ENCODE measurements at regions not wholly inside any gene's neighbourhood (a gene's known extent, or its start where the extent isn't known, plus 50 kb on each side); places are given as distances from the start of the nearest gene placed in this dataset.

- no peaks in the 10 kb centered on the region for H3K4me1 Mint-ChIP-seq
- no peak overlapping the region for H3K4me3 Mint-ChIP-seq
- H3K27ac Mint-ChIP-seq = no peak overlapping the region
- DNase-seq (ENCODE audit: low spot score in 2 of 2) (no peak), ATAC-seq (ENCODE audit: low read depth) (no peak)
- no peaks in the 10 kb centered on the region for H3K9me3 Mint-ChIP-seq
- H3K27me3 Mint-ChIP-seq = peaks cover 4% of the 10 kb centered on the region
- H3K36me3 Mint-ChIP-seq = peaks cover 5% of the 10 kb centered on the region
These were observed 68.3 kb upstream of the EDN1 start for GRCh38 chr6:12221856-12222255.

DNA sequence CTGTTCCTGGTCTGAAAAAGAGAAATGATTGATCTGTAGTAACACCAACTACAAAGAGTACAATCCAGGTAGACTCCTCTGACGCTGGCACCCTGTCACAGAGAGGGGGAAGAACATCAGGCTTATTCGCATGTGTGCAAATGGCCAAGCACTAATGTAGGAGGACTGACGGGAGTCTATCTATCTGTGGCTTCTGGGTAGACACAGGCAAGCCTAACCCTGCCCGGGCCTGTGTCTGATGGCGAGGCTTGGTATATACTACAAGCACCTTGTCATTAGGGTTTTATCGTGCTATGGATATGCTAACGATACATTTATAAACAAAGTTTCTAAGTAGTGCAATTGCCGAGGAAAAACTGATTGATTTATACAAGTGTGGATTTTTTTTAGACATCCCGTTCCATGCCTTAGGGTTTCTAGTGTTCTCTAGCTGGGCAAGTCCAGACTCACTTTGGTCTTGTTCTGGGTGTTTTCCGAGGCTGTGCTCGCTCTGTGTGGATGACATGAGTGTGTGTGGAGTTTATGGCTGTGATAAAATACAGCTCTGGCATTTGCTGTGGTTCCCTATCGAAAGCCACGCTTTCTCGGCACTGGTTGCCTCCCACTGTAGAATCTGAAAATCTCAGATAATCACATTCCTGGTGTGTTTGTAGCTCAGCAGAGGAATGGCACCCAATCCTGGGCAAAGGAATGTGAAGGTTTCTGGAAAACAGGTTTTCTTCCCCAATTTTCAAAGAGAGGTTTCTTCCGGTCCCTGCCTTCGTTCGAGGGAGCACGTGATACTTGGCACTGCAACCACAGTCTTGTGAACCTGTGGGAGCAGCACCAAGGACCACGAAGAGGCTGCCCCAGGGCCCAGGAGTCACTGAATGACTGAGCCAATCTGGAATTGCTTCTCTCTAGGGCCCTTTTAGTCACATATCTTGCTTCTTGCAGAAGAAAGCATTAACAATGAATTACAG lies 67.5 kb upstream of the EDN1 start:
- H3K27ac Mint-ChIP-seq = no peak overlapping the region
- no peak for ATAC-seq (ENCODE audit: low read depth)

GRCh38 chr6:12223383-12223782 lies 66.8 kb upstream of the EDN1 start:
- Mint-ChIP-seq H3K36me3 (peaks cover 5% of the 10 kb centered on the region), H3K27ac (no peak overlapping the region), H3K27me3 (peaks cover 8% of the 10 kb centered on the region), H3K9me3 (no peaks in the 10 kb centered on the region), H3K4me1 (no peaks in the 10 kb centered on the region), H3K4me3 (no peak overlapping the region)
- ATAC-seq (ENCODE audit: low read depth) (no peak), DNase-seq (ENCODE audit: low spot score in 2 of 2) (no peak)

More for the DNA sequence above, 67.5 kb upstream of the EDN1 start:
- H3K9me3 Mint-ChIP-seq = no peaks in the 10 kb centered on the region
- DNase-seq (ENCODE audit: low spot score in 2 of 2) = no peak
- H3K27me3 Mint-ChIP-seq = peaks cover 7% of the 10 kb centered on the region
- no peaks in the 10 kb centered on the region for H3K4me1 Mint-ChIP-seq
- no peak overlapping the region for H3K4me3 Mint-ChIP-seq
- peaks cover 5% of the 10 kb centered on the region for H3K36me3 Mint-ChIP-seq

DNA sequence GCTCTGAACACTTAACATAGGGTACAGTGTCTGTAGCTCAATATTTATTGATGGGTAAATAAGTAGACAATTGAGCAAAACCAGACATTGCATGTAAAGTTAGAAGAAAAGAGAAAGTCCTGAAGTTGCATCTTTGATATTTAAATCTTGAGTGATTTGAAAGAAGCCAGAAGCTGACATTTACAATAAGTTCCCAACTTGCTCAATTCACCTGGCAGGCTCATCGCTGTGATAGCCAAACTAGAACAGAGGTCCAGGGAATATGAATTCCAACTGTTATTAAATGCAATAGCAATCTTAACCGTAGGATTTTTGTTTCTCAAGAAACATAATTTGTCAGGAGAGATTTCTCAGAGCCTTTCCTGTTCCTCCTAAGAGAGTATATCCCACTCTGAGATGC lies 65.9 kb upstream of the EDN1 start:
- Mint-ChIP-seq H3K36me3 (peaks cover 5% of the 10 kb centered on the region), H3K4me1 (no peaks in the 10 kb centered on the region), H3K9me3 (no peaks in the 10 kb centered on the region), H3K27ac (no peak overlapping the region), H3K4me3 (no peak overlapping the region), H3K27me3 (peaks cover 8% of the 10 kb centered on the region)
- ATAC-seq (ENCODE audit: low read depth) = no peak
- no peak for DNase-seq (ENCODE audit: low spot score in 2 of 2)

DNA sequence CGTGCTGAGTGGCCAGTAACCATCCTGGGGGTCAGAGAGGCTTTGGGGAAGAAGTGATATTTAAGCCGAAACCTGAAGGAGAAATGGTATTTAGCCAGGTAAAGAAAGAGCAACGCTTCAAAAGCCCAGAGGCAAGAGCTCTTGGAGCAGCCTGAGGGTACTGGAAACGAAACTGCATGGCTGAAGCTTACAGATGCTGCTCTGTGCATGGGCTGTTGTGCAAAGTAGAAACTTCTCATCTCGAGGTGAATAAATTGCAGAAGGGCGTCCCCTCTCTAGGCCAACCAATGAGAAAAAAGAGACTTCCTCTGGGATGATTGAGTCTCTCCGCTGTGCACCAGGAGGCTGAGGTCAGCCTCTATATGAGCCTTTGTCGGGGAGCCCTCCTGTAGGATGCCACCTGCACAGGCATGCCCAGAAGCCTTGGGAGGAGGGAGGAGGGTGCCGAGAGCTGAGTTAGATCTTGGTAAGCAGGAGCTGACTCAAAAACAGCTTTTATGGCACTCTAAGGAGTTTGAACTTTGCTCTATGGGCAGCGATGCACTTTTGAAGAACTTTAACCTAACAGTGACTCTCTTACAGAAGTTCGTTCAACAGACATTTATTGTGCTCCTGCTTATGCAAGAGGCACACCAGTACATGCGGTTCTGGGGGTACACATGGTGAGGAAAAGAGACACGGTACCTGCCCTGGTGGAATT lies 61.6 kb upstream of the EDN1 start:
- peaks cover 4% of the 10 kb centered on the region for H3K27me3 Mint-ChIP-seq
- no peaks in the 10 kb centered on the region for H3K9me3 Mint-ChIP-seq
- peaks cover 4% of the 10 kb centered on the region for H3K36me3 Mint-ChIP-seq
- DNase-seq (ENCODE audit: low spot score in 2 of 2) (no peak), ATAC-seq (ENCODE audit: low read depth) (no peak)
- H3K4me3 Mint-ChIP-seq = no peak overlapping the region
- no peak overlapping the region for H3K27ac Mint-ChIP-seq
- H3K4me1 Mint-ChIP-seq = peaks cover 1% of the 10 kb centered on the region

GRCh38 chr6:12229332-12229731 lies 60.8 kb upstream of the EDN1 start:
- peaks cover 4% of the 10 kb centered on the region for H3K27me3 Mint-ChIP-seq
- no peak overlapping the region for H3K4me3 Mint-ChIP-seq
- H3K4me1 Mint-ChIP-seq = peaks cover 5% of the 10 kb centered on the region
- H3K27ac Mint-ChIP-seq = no peak overlapping the region
- DNase-seq (ENCODE audit: low spot score in 2 of 2) = no peak
- no peak for ATAC-seq (ENCODE audit: low read depth)
- H3K36me3 Mint-ChIP-seq = peaks cover 4% of the 10 kb centered on the region
- no peaks in the 10 kb centered on the region for H3K9me3 Mint-ChIP-seq

GRCh38 chr6:12230523-12230922 lies 59.6 kb upstream of the EDN1 start:
- no peak for ATAC-seq (ENCODE audit: low read depth)
- peaks cover 4% of the 10 kb centered on the region for H3K27me3 Mint-ChIP-seq
- peaks cover 5% of the 10 kb centered on the region for H3K4me1 Mint-ChIP-seq
- no peaks in the 10 kb centered on the region for H3K9me3 Mint-ChIP-seq
- H3K36me3 Mint-ChIP-seq = peaks cover 4% of the 10 kb centered on the region
- no peak overlapping the region for H3K4me3 Mint-ChIP-seq
- no peak for DNase-seq (ENCODE audit: low spot score in 2 of 2)
- H3K27ac Mint-ChIP-seq = no peak overlapping the region

DNA sequence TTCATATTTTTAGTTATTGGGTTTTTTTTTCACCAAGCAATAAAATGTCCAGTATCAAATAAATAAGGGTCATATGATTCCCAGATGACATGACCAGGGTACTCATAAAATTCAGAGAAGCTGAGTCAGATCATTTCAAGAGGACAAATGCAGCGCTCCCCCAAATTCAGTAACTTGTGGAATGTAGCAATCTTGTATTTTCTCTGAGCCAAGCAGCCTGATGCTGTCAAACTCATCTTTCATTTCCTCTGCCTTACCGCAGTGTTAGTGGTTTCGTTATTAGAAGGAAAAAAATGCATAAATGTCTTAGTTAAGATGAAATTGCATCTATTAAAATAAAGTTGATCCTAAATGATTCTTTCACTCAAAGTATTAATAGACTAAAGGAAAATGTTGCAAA lies 57.8 kb upstream of the EDN1 start:
- Mint-ChIP-seq H3K36me3 (no peaks in the 10 kb centered on the region), H3K27ac (no peak overlapping the region), H3K4me3 (no peak overlapping the region), H3K27me3 (peaks cover 1% of the 10 kb centered on the region), H3K9me3 (no peaks in the 10 kb centered on the region), H3K4me1 (peaks cover 5% of the 10 kb centered on the region)
- DNase-seq (ENCODE audit: low spot score in 2 of 2) (no peak), ATAC-seq (ENCODE audit: low read depth) (peak; percentile 51)

DNA sequence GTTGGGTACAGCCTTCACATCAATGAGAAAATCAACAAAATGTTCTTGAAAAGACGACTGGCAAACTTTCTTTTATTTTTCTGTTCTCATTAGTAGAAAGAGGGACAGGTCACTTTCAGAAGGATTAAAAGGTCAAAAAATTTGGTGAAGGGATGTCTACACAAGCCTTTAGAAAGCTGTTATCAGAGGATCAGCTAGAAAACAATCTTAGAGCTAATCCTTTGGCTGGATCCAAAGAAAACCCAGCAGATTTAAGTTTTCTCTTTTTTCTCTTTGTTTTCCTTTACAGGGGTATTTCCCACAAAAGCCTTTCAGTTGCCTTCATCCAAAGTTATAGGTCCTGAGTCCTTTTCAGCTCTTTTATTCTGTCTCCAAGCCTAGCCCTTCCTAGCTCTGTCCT lies 57.3 kb upstream of the EDN1 start:
- ATAC-seq (ENCODE audit: low read depth) = no peak
- Mint-ChIP-seq H3K4me3 (no peak overlapping the region), H3K4me1 (peaks cover 5% of the 10 kb centered on the region), H3K27me3 (peaks cover 1% of the 10 kb centered on the region), H3K36me3 (no peaks in the 10 kb centered on the region), H3K9me3 (no peaks in the 10 kb centered on the region), H3K27ac (no peak overlapping the region)
- no peak for DNase-seq (ENCODE audit: low spot score in 2 of 2)

DNA sequence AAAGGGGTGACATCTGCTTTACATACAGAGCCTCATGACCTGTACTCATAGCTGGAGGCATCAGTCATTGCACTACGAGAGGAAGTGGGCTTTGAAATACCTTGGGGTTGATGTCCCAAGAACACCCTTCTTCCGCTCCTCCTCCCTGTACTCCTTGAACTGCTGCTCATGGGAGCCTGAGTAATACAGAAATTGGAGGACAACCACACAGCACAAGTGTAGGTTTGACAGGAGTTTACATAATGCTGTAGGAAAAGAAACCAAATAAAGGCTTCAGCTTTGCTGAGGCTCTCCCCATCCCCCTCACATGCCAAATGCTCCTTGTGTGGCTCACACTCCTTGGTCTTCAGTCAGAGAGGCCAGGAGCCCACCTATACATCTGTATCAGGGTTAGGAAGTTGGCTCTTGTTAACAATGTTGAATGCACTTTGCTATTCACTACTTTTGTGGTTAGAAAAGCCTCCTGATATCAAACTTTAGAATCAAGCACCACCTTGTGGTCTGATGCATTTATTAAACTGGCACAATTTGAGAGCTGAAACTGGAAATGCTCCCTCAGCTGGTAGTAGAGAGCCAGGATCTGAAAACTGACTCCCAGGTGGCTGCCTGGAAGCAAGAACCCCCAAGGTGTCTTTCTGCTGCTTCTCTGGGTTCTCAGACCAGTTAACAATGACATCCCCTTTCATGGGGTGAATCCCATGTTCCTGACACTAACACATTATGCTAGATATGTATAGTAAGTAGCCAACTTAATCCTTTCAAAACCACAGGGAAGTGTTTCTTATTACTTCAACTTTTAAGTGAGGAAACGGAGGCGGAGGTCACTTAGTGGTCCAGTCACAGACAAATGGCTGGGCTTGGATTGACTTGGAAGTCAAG lies 56.2 kb upstream of the EDN1 start:
- Mint-ChIP-seq H3K9me3 (no peaks in the 10 kb centered on the region), H3K4me1 (peaks cover 5% of the 10 kb centered on the region), H3K36me3 (no peaks in the 10 kb centered on the region), H3K4me3 (peak overlapping the region; percentile 27), H3K27ac (no peak overlapping the region), H3K27me3 (no peaks in the 10 kb centered on the region)
- DNase-seq (ENCODE audit: low spot score in 2 of 2) = peak; percentile 39 to 62
- ATAC-seq (ENCODE audit: low read depth) = peak; percentile 79

- no peaks in the 10 kb centered on the region for H3K36me3 Mint-ChIP-seq
These were observed 54.8 kb upstream of the EDN1 start for GRCh38 chr6:12235341-12235740.

DNA sequence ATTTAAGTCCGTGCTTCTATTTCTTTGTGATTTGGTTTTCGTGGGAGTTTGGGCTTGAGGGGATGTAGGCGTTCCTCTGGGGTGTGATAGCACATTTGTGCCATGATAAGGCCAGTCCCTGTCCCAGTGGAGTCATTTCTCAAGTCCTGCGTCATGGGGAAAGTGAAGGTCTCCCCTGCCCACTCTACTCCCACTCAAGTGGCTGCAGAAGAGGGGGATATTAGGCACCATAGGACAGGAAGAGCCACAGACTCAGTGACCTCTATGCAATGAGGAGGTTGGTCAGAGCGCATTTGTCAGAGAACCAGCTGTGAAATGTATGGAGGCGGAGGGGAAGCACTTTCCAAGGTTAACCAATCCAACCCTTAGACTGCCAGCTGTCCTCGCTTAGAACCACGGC lies 51.9 kb upstream of the EDN1 start:
- DNase-seq (ENCODE audit: low spot score in 2 of 2) = no peak
- no peak for ATAC-seq (ENCODE audit: low read depth)
- no peaks in the 10 kb centered on the region for H3K9me3 Mint-ChIP-seq
- no peaks in the 10 kb centered on the region for H3K36me3 Mint-ChIP-seq
- no peak overlapping the region for H3K4me3 Mint-ChIP-seq
- H3K27me3 Mint-ChIP-seq = no peaks in the 10 kb centered on the region
- no peak overlapping the region for H3K27ac Mint-ChIP-seq
- peaks cover 5% of the 10 kb centered on the region for H3K4me1 Mint-ChIP-seq

More at GRCh38 chr6:12235341-12235740, 54.8 kb upstream of the EDN1 start:
- no peak for DNase-seq (ENCODE audit: low spot score in 2 of 2)
- Mint-ChIP-seq H3K4me1 (peaks cover 5% of the 10 kb centered on the region), H3K4me3 (no peak overlapping the region), H3K27ac (no peak overlapping the region), H3K9me3 (no peaks in the 10 kb centered on the region), H3K27me3 (no peaks in the 10 kb centered on the region)
- no peak for ATAC-seq (ENCODE audit: low read depth)

Measured in memory B cell (primary cell).